Esophagus squamous epithelium (tissue), 4 donors: ENCODE measurements at regions not wholly inside any gene's neighbourhood (a gene's known extent, or its start where the extent isn't known, plus 50 kb on each side); places are given as distances from the start of the nearest gene placed in this dataset.

ENCODE experiments used
- CTCF ChIP-seq, 6 experiments: fragments of 450-650 bp in 4 of 6; fragments of 200-600 bp in 2 of 6; sonication (generic) in 2 of 6; IDR thresholded peaks; one replicate each; pipeline ENCODE4 v1.5.1; 2016 to 2019; ENCODE audit warnings: antibody characterized with exemption in 6 of 6, mild to moderate bottlenecking in 4 of 6, moderate library complexity in 4 of 6
- POLR2A ChIP-seq, 4 donors: fragments of 450-650 bp; IDR thresholded peaks; one replicate each; pipeline ENCODE4 v1.6.1; 2017; ENCODE audit warnings: antibody characterized with exemption in 4 of 4, mild to moderate bottlenecking in 4 of 4, moderate library complexity in 3 of 4

DNA sequence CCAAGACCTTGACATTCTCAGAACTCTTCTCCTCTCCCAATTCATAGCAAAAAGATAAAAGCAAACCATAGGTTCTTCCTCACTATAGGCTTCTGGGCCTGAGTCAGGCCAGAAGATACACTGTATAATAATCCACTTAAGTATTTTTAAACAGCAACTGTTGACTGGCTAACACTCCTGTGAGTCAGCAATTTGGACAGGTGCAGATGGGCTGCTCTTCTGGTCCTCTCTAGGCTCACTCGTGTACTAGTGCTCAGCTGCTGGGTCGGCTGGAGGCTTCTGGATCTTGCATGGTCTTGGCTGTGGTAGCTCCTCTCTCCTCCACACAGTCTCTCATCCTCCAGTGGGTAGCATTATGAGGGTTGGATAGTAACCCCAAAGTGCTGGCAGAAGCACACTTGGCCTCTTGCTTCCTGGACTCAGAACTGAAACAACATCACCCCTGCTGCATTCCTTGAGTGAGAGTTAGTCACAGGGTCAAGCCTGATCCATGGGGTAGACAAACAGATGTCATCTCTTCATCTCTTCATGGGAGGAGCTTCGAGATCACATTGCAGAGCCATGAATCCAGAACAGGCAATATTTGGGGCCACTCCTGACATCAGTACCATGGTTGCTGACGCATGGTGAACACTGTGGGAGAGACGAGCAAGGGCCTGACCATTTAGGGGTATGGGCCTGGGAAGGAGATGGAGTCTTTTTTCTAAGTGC lies 86.9 kb downstream of the C6orf118 start:
- TF ChIP-seq CTCF (IDR thresholded peaks at IDR 0.05) (no peak), POLR2A (IDR thresholded peaks at IDR 0.05) (no peak)
